WTC11 (cell line): ENCODE measurements at regions not wholly inside any gene's neighbourhood (a gene's known extent, or its start where the extent isn't known, plus 50 kb on each side); places are given as distances from the start of the nearest gene placed in this dataset.

Experiments used
- ATAC-seq: fragments of 200-7000 bp; cut with Tn5 transposase; 2 replicates; pipeline ENCODE4 v1.10.0; 2021; ENCODE audit warnings: mild to moderate bottlenecking, moderate library complexity
- CTCF ChIA-PET: fragments of 300-600 bp; sonication (Branson Sonifier 250); formaldehyde crosslinking; loops from one replicate; lab custom pipeline; 2021; ENCODE audit warnings: antibody characterized with exemption; lab: Charles Lee
- POLR2A ChIA-PET: fragments of 350-600 bp; sonication (Branson Sonifier 250); formaldehyde crosslinking; loops from one replicate; lab custom pipeline; 2021; ENCODE audit warnings: antibody characterized with exemption; lab: Charles Lee
- DNase-seq: peaks from one replicate; pipeline ENCODE4 v3.0.0; 2021; ENCODE audit warnings: low spot score
- H3K27ac Mint-ChIP-seq: 2 replicates; pipeline ENCODE4 v1.8.0; 2021; ENCODE audit warnings: mixed read lengths
- H3K27me3 Mint-ChIP-seq: 2 replicates; pipeline ENCODE4 v1.8.0; 2021; ENCODE audit warnings: low read depth, mild to moderate bottlenecking, moderate library complexity, mixed read lengths
- H3K36me3 Mint-ChIP-seq: 2 replicates; pipeline ENCODE4 v1.8.0; 2021; ENCODE audit warnings: mixed read lengths
- H3K4me1 Mint-ChIP-seq: 2 replicates; pipeline ENCODE4 v1.8.0; 2022; ENCODE audit warnings: mixed read lengths
- H3K4me3 Mint-ChIP-seq: 2 replicates; pipeline ENCODE4 v1.8.0; 2021; ENCODE audit warnings: mild to moderate bottlenecking, moderate library complexity, mixed read lengths
- H3K9me3 Mint-ChIP-seq: 2 replicates; pipeline ENCODE4 v1.8.0; 2021; ENCODE audit warnings: mixed read lengths
- JAZF1 ChIP-seq: fragments of 250-450 bp; sonication (Bioruptor Pico); IDR thresholded peaks from 2 replicates; pipeline ENCODE4 v1.9.0; 2021; ENCODE audit warnings: moderate library complexity, mild to moderate bottlenecking, inconsistent platforms
- NFE2L1 ChIP-seq: sonication (generic); formaldehyde crosslinking; IDR thresholded peaks from 2 replicates; pipeline ENCODE4 v1.8.1; 2023; ENCODE audit warnings: missing genetic modification reagents
- NR3C1 ChIP-seq: sonication (generic); formaldehyde crosslinking; conservative IDR thresholded peaks from 2 replicates; pipeline ENCODE4 v1.8.1; 2023; ENCODE audit warnings: low read depth, mild to moderate bottlenecking, missing genetic modification reagents
- OVOL2 ChIP-seq: fragments of 250-450 bp; sonication (Bioruptor Pico); IDR thresholded peaks from 2 replicates; pipeline ENCODE4 v1.9.0; 2021; ENCODE audit warnings: mild to moderate bottlenecking, borderline replicate concordance
- PRRX2 ChIP-seq: fragments of 250-450 bp; sonication (Bioruptor Pico); IDR thresholded peaks from 2 replicates; pipeline ENCODE4 v1.8.0; 2021; ENCODE audit warnings: mild to moderate bottlenecking
- RELA ChIP-seq: sonication (generic); formaldehyde crosslinking; IDR thresholded peaks from 2 replicates; pipeline ENCODE4 v1.8.1; 2022; ENCODE audit warnings: missing genetic modification reagents, mild to moderate bottlenecking, borderline replicate concordance
- SMAD3 ChIP-seq: sonication (generic); formaldehyde crosslinking; IDR thresholded peaks from 2 replicates; pipeline ENCODE4 v1.8.0; 2022; ENCODE audit warnings: missing genetic modification reagents, mild to moderate bottlenecking, borderline replicate concordance
- SMAD4 ChIP-seq: sonication (generic); formaldehyde crosslinking; IDR thresholded peaks from 2 replicates; pipeline ENCODE4 v1.8.0; 2022; ENCODE audit warnings: mild to moderate bottlenecking, missing genetic modification reagents
- SOX15 ChIP-seq: fragments of 250-450 bp; sonication (Bioruptor Pico); IDR thresholded peaks from 2 replicates; pipeline ENCODE4 v1.9.0; 2021; ENCODE audit warnings: mild to moderate bottlenecking
- SP1 ChIP-seq: sonication (generic); formaldehyde crosslinking; conservative IDR thresholded peaks from 2 replicates; pipeline ENCODE4 v1.8.1; 2022; ENCODE audit warnings: missing genetic modification reagents
- TEAD1 ChIP-seq: sonication (generic); formaldehyde crosslinking; IDR thresholded peaks from 2 replicates; pipeline ENCODE4 v1.8.0; 2022; ENCODE audit warnings: mild to moderate bottlenecking, missing genetic modification reagents
- ZNF317 ChIP-seq: sonication (generic); formaldehyde crosslinking; IDR thresholded peaks from 2 replicates; pipeline ENCODE4 v1.8.1; 2023; ENCODE audit warnings: low read depth, mild to moderate bottlenecking, moderate library complexity, missing genetic modification reagents, borderline replicate concordance
- TF ChIP-seq, protein P1 (sequence below): sonication (generic); formaldehyde crosslinking; IDR thresholded peaks from 2 replicates; pipeline ENCODE4 v1.8.0; 2022; ENCODE audit warnings: missing genetic modification reagents
- TF ChIP-seq, protein P2 (sequence below): fragments of 250-450 bp; sonication (Bioruptor Pico); IDR thresholded peaks from 2 replicates; pipeline ENCODE4 v1.9.0; 2021; ENCODE audit warnings: mild to moderate bottlenecking, borderline replicate concordance
- TF ChIP-seq, protein P3 (sequence below): fragments of 250-450 bp; sonication (Bioruptor Pico); IDR thresholded peaks from 2 replicates; pipeline ENCODE4 v1.9.0; 2021; ENCODE audit warnings: moderate library complexity, mild to moderate bottlenecking, inconsistent platforms, borderline replicate concordance
- TF ChIP-seq, protein P4 (sequence below): fragments of 250-450 bp; sonication (Bioruptor Pico); IDR thresholded peaks from 2 replicates; pipeline ENCODE4 v1.9.0; 2021; ENCODE audit warnings: mild to moderate bottlenecking
- TF ChIP-seq, protein P5 (sequence below): sonication (generic); formaldehyde crosslinking; IDR thresholded peaks from 2 replicates; pipeline ENCODE4 v1.8.1; 2022; ENCODE audit warnings: low read depth, missing genetic modification reagents, borderline replicate concordance

DNA sequence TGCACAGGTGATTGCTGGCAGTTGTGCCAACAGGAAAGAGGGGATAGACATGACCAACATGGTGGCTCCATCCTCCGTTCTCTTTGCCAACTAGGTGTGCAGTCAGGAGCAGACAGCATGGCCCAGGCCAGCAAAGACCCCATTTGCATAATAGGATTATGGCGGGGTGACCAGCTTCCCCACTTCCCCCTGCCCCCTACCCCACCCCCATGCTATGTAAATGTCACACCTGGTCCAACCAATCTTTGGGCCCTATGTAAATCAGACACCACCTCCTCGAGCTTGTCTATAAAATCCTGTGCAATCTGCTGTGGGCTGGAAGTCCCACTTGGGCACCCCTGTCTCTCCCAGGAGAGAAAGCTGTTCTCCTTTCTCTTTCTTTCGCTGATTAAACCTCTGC lies 146.0 kb downstream of the SLC30A10 start:
- no peak overlapping the region for H3K4me3 Mint-ChIP-seq
- no peaks in the 10 kb centered on the region for H3K9me3 Mint-ChIP-seq
- ChIA-PET CTCF (no interaction called here), POLR2A (interaction anchor here (1.0 kb wide), 1 partner anchor 9 kb away, joined by 3 read pairs; no protein-coding TSS in a partner anchor)
- ATAC-seq: no peak
- DNase-seq: no peak
- H3K27ac Mint-ChIP-seq: no peak overlapping the region
- no peaks in the 10 kb centered on the region for H3K27me3 Mint-ChIP-seq
- TF ChIP-seq SP1 (CRISPR knock-in tag): no peak
- no peak for TF ChIP-seq JAZF1 (CRISPR knock-in tag)
- no peak for TF ChIP-seq SOX15 (CRISPR knock-in tag)
- TF ChIP-seq, protein P1, sequence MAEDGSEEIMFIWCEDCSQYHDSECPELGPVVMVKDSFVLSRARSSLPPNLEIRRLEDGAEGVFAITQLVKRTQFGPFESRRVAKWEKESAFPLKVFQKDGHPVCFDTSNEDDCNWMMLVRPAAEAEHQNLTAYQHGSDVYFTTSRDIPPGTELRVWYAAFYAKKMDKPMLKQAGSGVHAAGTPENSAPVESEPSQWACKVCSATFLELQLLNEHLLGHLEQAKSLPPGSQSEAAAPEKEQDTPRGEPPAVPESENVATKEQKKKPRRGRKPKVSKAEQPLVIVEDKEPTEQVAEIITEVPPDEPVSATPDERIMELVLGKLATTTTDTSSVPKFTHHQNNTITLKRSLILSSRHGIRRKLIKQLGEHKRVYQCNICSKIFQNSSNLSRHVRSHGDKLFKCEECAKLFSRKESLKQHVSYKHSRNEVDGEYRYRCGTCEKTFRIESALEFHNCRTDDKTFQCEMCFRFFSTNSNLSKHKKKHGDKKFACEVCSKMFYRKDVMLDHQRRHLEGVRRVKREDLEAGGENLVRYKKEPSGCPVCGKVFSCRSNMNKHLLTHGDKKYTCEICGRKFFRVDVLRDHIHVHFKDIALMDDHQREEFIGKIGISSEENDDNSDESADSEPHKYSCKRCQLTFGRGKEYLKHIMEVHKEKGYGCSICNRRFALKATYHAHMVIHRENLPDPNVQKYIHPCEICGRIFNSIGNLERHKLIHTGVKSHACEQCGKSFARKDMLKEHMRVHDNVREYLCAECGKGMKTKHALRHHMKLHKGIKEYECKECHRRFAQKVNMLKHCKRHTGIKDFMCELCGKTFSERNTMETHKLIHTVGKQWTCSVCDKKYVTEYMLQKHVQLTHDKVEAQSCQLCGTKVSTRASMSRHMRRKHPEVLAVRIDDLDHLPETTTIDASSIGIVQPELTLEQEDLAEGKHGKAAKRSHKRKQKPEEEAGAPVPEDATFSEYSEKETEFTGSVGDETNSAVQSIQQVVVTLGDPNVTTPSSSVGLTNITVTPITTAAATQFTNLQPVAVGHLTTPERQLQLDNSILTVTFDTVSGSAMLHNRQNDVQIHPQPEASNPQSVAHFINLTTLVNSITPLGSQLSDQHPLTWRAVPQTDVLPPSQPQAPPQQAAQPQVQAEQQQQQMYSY (CRISPR knock-in tag): no peak
- no peak for TF ChIP-seq ZNF317 (CRISPR knock-in tag)
- no peak for TF ChIP-seq OVOL2 (CRISPR knock-in tag)
- no peak for TF ChIP-seq NR3C1
- no peak for TF ChIP-seq NFE2L1
- TF ChIP-seq, protein P2, sequence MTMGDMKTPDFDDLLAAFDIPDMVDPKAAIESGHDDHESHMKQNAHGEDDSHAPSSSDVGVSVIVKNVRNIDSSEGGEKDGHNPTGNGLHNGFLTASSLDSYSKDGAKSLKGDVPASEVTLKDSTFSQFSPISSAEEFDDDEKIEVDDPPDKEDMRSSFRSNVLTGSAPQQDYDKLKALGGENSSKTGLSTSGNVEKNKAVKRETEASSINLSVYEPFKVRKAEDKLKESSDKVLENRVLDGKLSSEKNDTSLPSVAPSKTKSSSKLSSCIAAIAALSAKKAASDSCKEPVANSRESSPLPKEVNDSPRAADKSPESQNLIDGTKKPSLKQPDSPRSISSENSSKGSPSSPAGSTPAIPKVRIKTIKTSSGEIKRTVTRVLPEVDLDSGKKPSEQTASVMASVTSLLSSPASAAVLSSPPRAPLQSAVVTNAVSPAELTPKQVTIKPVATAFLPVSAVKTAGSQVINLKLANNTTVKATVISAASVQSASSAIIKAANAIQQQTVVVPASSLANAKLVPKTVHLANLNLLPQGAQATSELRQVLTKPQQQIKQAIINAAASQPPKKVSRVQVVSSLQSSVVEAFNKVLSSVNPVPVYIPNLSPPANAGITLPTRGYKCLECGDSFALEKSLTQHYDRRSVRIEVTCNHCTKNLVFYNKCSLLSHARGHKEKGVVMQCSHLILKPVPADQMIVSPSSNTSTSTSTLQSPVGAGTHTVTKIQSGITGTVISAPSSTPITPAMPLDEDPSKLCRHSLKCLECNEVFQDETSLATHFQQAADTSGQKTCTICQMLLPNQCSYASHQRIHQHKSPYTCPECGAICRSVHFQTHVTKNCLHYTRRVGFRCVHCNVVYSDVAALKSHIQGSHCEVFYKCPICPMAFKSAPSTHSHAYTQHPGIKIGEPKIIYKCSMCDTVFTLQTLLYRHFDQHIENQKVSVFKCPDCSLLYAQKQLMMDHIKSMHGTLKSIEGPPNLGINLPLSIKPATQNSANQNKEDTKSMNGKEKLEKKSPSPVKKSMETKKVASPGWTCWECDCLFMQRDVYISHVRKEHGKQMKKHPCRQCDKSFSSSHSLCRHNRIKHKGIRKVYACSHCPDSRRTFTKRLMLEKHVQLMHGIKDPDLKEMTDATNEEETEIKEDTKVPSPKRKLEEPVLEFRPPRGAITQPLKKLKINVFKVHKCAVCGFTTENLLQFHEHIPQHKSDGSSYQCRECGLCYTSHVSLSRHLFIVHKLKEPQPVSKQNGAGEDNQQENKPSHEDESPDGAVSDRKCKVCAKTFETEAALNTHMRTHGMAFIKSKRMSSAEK (CRISPR knock-in tag): no peak
- TF ChIP-seq, protein P3, sequence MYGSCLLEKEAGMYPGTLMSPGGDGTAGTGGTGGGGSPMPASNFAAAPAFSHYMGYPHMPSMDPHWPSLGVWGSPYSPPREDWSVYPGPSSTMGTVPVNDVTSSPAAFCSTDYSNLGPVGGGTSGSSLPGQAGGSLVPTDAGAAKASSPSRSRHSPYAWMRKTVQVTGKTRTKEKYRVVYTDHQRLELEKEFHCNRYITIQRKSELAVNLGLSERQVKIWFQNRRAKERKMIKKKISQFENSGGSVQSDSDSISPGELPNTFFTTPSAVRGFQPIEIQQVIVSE (CRISPR knock-in tag): no peak
- no peak for TF ChIP-seq SMAD3
- no peak for TF ChIP-seq PRRX2 (CRISPR knock-in tag)
- TF ChIP-seq, protein P4, sequence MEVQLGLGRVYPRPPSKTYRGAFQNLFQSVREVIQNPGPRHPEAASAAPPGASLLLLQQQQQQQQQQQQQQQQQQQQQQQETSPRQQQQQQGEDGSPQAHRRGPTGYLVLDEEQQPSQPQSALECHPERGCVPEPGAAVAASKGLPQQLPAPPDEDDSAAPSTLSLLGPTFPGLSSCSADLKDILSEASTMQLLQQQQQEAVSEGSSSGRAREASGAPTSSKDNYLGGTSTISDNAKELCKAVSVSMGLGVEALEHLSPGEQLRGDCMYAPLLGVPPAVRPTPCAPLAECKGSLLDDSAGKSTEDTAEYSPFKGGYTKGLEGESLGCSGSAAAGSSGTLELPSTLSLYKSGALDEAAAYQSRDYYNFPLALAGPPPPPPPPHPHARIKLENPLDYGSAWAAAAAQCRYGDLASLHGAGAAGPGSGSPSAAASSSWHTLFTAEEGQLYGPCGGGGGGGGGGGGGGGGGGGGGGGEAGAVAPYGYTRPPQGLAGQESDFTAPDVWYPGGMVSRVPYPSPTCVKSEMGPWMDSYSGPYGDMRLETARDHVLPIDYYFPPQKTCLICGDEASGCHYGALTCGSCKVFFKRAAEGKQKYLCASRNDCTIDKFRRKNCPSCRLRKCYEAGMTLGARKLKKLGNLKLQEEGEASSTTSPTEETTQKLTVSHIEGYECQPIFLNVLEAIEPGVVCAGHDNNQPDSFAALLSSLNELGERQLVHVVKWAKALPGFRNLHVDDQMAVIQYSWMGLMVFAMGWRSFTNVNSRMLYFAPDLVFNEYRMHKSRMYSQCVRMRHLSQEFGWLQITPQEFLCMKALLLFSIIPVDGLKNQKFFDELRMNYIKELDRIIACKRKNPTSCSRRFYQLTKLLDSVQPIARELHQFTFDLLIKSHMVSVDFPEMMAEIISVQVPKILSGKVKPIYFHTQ (CRISPR knock-in tag): no peak
- TF ChIP-seq, protein P5, sequence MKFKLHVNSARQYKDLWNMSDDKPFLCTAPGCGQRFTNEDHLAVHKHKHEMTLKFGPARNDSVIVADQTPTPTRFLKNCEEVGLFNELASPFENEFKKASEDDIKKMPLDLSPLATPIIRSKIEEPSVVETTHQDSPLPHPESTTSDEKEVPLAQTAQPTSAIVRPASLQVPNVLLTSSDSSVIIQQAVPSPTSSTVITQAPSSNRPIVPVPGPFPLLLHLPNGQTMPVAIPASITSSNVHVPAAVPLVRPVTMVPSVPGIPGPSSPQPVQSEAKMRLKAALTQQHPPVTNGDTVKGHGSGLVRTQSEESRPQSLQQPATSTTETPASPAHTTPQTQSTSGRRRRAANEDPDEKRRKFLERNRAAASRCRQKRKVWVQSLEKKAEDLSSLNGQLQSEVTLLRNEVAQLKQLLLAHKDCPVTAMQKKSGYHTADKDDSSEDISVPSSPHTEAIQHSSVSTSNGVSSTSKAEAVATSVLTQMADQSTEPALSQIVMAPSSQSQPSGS (CRISPR knock-in tag): no peak
- no peak for TF ChIP-seq RELA
- no peak for TF ChIP-seq TEAD1 (CRISPR knock-in tag)
- no peak for TF ChIP-seq SMAD4
- H3K36me3 Mint-ChIP-seq: no peaks in the 10 kb centered on the region
- peaks cover 9% of the 10 kb centered on the region for H3K4me1 Mint-ChIP-seq
